ENCODE measurements at regions not wholly inside any gene's neighbourhood (a gene's known extent, or its start where the extent isn't known, plus 50 kb on each side); places are given as distances from the start of the nearest gene placed in this dataset.

- TF ChIP-seq GATA2 (IDR thresholded peaks at IDR 0.05; ENCODE audit: low read depth, low read length), result no peak
- no peak for TF ChIP-seq GATA3 (IDR thresholded peaks at IDR 0.05; ENCODE audit: low read depth, low read length)
Observed at GRCh38 chr13:97160421-97160820, 61.7 kb upstream of the MBNL2 start.
